GM21423 (cell line): ENCODE measurements at regions not wholly inside any gene's neighbourhood (a gene's known extent, or its start where the extent isn't known, plus 50 kb on each side); places are given as distances from the start of the nearest gene placed in this dataset.
"Not testable (repeated sequence)": the region's sequence is repeated elsewhere in the genome, so short reads cannot be mapped to it uniquely, and the experiment has no call there.

Source experiments
- ATAC-seq: cut with Tn5 transposase; IDR thresholded peaks from one replicate; pipeline ENCODE4 v1.9.1; 2021; ENCODE audit warnings: mild to moderate bottlenecking, moderate library complexity; ENCODE audit not compliant: unreplicated experiment

GRCh38 chr7:110417611-110418010 is 673.3 kb upstream of the LRRN3 start:
- ATAC-seq = no peak

GRCh38 chr7:110418659-110419280 is 672.2 kb upstream of the LRRN3 start:
- no peak for ATAC-seq

- ATAC-seq = no peak
Observed at GRCh38 chr7:110420788-110421187, 670.1 kb upstream of the LRRN3 start.

GRCh38 chr7:110421490-110422241 is 669.3 kb upstream of the LRRN3 start:
- no peak for ATAC-seq

- ATAC-seq = no peak
Observed at GRCh38 chr7:110432061-110432553, 658.8 kb upstream of the LRRN3 start.

GRCh38 chr7:110438926-110439325 is 652.0 kb upstream of the LRRN3 start:
- ATAC-seq = not testable (repeated sequence)

- no peak for ATAC-seq
Observed at GRCh38 chr7:110442381-110442837, 648.5 kb upstream of the LRRN3 start.

- ATAC-seq = no peak
Observed at GRCh38 chr7:110446658-110447057, 644.3 kb upstream of the LRRN3 start.

GRCh38 chr7:110448918-110449317 is 642.0 kb upstream of the LRRN3 start:
- ATAC-seq = no peak

GRCh38 chr7:110454713-110455112 is 636.2 kb upstream of the LRRN3 start:
- no peak for ATAC-seq

- ATAC-seq = no peak
Observed at GRCh38 chr7:110461621-110462020, 629.3 kb upstream of the LRRN3 start.

- ATAC-seq = no peak
Observed at GRCh38 chr7:110470420-110470819, 620.5 kb upstream of the LRRN3 start.

- not testable (repeated sequence) for ATAC-seq
Observed at GRCh38 chr7:110472419-110472818, 618.5 kb upstream of the LRRN3 start.

GRCh38 chr7:110480964-110481363 is 610.0 kb upstream of the LRRN3 start:
- ATAC-seq = no peak

- no peak for ATAC-seq
Observed at GRCh38 chr7:110483553-110483952, 607.4 kb upstream of the LRRN3 start.

- ATAC-seq = no peak
Observed at GRCh38 chr7:110484356-110484755, 606.6 kb upstream of the LRRN3 start.

- ATAC-seq = no peak
Observed at GRCh38 chr7:110486549-110486948, 604.4 kb upstream of the LRRN3 start.

- no peak for ATAC-seq
Observed at GRCh38 chr7:110502888-110503465, 588.0 kb upstream of the LRRN3 start.

GRCh38 chr7:110507369-110507768 is 583.6 kb upstream of the LRRN3 start:
- no peak for ATAC-seq

- ATAC-seq = no peak
Observed at GRCh38 chr7:110507832-110508231, 583.1 kb upstream of the LRRN3 start.

GRCh38 chr7:110514975-110515551 is 575.9 kb upstream of the LRRN3 start:
- not testable (repeated sequence) for ATAC-seq

GRCh38 chr7:110519851-110520250 is 571.1 kb upstream of the LRRN3 start:
- no peak for ATAC-seq
